Activated CD8-positive, alpha-beta memory T cell treated with anti-CD3 and anti-CD28 coated beads, Interleukin-2, amount 50 U/mL, for 4 hours (primary cell): ENCODE measurements at regions not wholly inside any gene's neighbourhood (a gene's known extent, or its start where the extent isn't known, plus 50 kb on each side); places are given as distances from the start of the nearest gene placed in this dataset.
"Not testable (repeated sequence)": the region's sequence is repeated elsewhere in the genome, so short reads cannot be mapped to it uniquely, and the experiment has no call there.

Experiments used
- DNase-seq: peaks from one replicate; pipeline ENCODE4 v3.0.0-alpha.2; 2020

- DNase-seq: no peak
Observed at GRCh38 chr13:59439776-59440428, 723.8 kb downstream of the DIAPH3 start.

GRCh38 chr13:59441068-59441467, 722.7 kb downstream of the DIAPH3 start:
- DNase-seq: not testable (repeated sequence)

DNA sequence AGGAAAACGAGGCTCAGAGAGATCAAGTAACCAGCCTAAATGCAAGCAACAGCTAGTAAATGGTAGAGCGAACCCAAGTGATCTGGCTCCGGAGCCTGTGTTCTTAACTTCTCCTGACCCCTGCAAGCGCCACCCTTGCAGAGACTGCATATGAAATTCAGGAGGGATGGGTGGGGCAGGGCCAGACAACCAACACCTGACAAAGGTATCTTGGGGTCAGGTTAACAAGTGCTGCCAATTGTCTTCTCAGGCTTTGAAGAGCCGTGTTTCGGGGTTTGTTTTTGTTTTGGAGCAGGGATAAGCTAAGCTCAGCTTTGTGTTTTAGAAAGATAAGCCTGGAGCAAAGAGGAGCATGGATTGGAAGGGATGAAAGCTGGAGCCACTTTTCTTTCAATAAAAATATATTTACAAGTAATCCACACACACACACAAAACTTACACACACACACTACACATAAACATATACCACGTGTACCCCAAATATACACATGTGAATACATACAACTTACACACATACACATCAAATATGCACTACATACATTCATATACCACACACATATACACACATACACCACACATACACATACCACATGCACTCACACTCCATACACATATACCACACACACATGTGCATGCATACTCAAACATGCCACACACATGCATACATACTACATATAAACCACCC, 722.0 kb downstream of the DIAPH3 start:
- no peak for DNase-seq

GRCh38 chr13:59442461-59442860, 721.3 kb downstream of the DIAPH3 start:
- DNase-seq: no peak

- no peak for DNase-seq
Observed at GRCh38 chr13:59442944-59443486, 720.7 kb downstream of the DIAPH3 start.

DNA sequence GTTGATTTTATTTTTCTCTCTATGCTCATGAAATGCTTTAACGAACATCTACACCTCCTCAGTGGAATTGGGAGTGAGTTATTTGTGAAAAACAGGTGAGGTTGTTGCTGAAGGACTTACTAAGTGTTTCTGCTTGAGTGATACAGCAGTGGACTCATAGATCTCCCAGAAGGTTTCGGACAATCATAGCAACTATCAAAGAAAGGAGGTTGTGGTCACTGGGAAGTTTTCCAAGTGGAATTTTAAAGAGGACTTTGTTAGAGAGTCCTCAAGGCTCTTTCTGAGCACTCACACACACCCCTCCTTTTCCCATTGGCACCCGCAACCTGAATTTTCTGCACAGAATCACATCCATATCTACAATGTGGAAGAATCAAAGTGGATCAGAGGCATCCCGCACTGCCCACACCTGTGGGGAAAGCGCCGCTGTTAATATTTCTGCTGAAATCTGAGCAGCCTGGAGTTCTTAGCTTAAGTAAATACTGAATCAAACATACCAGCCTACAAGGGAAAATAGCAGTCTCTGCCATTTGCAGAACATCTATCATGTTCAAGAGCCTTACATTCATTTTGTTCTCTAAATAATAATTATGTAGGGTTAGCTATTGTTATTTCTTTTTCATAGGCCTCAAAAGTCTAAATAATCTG, 719.4 kb downstream of the DIAPH3 start:
- DNase-seq: no peak

GRCh38 chr13:59445812-59446211, 717.9 kb downstream of the DIAPH3 start:
- no peak for DNase-seq

DNA sequence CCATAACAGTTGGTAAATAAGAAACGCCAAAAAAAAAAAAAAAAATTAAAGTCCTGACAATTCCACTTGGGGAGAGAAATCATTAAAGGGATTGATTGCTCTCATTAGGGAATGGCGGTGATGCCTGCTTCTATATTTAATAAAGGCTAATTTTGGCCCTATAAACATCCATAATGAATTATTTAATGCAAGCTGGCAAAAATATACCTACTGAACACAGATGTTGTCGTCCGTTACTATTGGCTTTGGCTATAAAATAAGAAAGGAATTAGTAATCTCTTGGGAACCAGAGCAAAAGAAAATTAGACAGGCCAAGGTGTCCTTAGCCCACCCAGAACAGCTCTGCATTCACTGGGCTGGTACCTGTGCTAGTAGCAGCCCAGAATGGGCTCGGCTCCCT, 717.3 kb downstream of the DIAPH3 start:
- DNase-seq: no peak

DNA sequence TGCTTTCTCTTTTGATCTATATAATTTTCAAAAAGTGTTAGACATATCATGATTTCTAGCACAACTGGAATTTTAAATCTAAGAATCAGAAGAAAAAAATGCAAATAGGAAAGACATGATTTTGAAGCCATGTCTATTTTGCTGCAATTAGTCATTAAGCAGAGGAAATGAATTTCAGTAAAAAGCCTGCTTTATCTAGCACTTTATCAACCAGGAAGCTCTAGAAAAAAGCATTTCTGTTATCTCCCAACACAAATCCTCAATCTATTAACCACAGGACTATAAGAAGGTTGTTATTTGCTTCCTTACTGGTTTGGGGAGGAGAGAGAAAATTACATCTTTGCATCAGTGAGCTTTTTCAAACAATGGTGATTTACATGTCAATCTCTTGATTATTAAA, 716.7 kb downstream of the DIAPH3 start:
- no peak for DNase-seq

DNA sequence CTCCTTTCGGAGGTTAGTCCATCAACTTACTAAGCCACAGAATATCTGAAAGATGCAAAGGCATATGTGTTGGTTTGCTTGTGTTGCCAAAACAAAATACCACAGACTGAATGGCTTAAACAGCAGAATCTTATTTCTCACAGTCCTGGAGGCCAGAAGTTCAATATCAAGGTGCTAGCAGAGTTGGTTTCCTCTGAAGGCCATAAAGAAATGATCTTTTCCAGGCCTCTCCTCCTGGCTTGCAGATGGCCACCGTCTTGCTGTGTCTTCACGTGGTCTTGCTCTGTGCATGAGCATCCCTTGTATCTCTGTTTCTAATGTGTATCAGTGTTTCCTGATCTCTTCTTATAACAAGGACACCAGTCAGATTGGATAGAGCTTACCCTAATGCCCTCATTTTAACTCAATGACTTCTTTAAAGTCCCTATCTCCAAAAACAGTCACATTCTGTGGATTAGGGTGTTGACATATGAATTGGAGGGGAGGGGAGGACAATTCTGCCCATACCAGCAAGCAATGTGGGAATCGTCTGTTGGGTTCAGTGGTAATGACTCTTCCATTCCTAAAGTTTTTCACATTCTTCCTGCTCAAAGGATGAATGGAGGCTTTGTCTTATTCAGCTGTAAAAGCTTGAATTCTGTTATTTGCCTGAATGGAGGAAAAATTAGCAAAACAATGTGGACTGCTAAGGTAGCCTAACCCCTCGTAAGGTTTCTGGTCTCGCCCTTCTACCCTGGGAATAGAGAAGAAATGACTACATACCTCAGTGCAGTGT, 715.7 kb downstream of the DIAPH3 start:
- no peak for DNase-seq

GRCh38 chr13:59449750-59450149, 714.0 kb downstream of the DIAPH3 start:
- DNase-seq: no peak

- no peak for DNase-seq
Observed at GRCh38 chr13:59450229-59450628, 713.5 kb downstream of the DIAPH3 start.

- DNase-seq: no peak
Observed at GRCh38 chr13:59451236-59451635, 712.5 kb downstream of the DIAPH3 start.

GRCh38 chr13:59452189-59452890, 711.4 kb downstream of the DIAPH3 start:
- no peak for DNase-seq

DNA sequence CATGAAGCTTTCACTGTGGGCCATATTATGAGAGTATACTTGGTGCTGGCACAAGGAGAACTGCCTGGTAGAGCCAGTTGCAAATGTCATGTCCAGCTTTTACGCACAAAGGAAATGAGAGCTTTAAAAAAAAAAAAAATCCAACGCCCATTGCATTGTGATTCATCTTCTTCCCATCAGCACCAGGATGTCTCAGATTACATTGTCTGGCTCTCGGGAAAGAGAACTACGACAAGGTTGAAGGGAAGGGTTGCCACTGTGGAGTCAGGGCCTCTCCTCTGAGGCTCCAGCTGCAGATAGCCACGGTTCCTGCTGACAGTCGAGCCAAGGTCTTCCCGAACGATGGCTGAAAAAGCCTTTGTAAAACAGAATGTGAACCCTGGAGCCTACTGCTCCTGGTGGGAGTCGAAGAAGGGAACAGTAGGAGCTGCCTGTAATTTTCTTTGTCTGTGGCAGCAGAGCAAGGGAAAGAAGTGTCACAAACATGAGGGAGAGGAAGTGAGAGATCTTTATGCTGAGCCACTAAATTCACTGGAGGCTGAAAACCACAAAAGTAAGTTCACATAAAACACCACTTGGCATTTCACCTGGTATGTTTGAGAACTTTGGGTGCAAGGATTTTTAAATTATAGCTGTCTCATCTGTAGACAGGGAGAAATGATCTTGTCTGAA, 704.7 kb downstream of the DIAPH3 start:
- no peak for DNase-seq

DNA sequence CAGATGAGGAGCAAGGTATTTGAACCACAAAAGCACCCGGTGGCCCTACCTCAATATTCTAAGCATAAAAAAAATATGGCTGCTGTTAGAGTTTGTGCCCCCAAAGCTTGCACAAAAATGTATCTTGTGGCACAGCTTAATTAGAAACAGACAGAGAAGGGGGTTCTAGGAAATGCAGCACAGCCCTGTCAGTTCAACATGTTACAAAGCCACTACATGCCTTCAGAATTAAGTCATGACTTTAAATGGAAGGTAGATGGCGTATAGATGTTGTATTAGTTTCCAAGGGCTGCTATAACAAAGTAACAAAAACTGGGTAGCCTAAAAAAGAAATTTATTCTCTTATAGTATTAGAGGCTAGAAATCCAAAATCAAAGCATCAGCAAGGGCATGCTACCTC, 703.8 kb downstream of the DIAPH3 start:
- no peak for DNase-seq

GRCh38 chr13:59461411-59461810, 702.3 kb downstream of the DIAPH3 start:
- no peak for DNase-seq

DNA sequence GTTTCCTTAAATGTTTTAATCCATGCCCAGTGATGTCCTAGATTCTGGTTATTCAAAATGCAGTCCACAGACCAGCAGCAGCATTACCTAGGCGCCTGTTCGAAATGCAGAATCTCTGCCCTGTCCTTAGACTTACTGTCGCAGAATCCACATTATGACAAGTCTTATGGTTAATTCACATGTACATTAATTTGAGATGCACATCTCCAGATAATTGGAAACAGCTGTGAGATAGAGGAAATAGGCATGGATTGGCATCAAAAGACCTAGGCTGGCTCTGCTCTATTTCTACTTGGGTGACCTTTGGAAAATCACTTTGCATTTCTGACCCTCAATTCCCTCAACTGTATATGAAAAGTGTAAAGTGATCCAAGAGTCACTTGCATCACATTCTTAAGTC, 700.7 kb downstream of the DIAPH3 start:
- DNase-seq: no peak

DNA sequence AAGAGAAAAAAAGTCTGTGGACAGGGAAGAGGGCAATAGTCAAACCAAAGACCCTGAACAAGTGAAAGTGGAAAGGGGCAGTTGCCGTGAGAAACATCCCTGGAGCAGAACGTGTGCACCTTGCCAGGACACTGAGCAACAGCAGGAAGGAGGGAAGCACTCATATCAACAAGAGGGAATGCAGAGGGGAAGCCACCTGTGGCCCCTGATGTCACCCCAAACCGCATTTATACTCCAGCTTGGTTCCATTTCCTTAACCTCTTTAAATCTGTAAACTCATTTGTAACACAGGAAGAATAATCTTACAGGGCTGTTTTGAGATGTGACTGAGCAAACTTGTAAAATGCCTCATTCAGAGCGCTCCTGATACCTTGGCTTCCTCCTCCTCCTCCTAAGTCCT, 698.8 kb downstream of the DIAPH3 start:
- DNase-seq: no peak

GRCh38 chr13:59468396-59468795, 695.3 kb downstream of the DIAPH3 start:
- DNase-seq: no peak

DNA sequence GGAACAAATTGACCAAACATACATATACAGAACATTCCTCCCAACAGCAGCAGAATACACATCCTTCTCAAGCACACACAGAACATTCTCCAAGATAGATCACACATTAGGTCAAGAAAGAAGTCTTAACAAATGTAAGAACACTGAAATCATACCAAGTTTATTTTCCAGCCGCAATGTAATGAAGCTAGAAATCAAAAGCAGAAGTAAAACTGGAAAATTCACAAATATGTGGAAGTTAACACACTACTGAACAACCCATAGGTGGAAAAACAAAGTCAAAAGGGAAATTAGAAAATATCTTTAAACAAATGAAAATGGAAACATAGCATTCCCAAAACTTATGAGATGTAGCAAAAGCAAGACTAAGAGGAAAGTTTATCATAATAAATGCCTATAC, 692.6 kb downstream of the DIAPH3 start:
- no peak for DNase-seq

- no peak for DNase-seq
Observed at GRCh38 chr13:59472134-59472533, 691.6 kb downstream of the DIAPH3 start.
